ENCODE measurements at regions not wholly inside any gene's neighbourhood (a gene's known extent, or its start where the extent isn't known, plus 50 kb on each side); places are given as distances from the start of the nearest gene placed in this dataset.
A peak's percentile ranks its signal among the peaks of the same experiment; 100 is the strongest.
"Not testable (repeated sequence)": the region's sequence is repeated elsewhere in the genome, so short reads cannot be mapped to it uniquely, and the experiment has no call there.

- DNase-seq (ENCODE audit: low read depth, low spot score), result no peak
Observed at GRCh38 chr16:63830061-63830460, 1291.8 kb downstream of the CDH11 start.

DNA sequence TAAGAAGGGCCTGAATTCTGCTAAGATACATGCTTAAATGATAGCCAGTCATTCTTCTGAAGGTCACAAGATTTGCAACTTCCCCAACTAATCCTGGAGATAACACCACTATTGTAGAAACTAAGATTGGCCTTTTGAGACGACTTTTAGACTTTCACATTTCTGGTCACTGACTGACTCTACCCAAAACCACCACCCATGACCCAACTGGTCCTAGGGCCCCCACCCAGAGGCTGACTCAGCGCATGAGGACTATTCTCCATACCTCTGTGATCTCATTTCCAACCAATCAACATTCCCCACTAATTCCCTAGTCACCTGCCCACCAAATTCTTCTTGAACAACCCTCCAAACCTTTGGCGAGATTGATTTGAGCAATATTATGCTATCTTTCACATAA is 1299.0 kb downstream of the CDH11 start:
- no peak for DNase-seq (ENCODE audit: low read depth, low spot score)

DNA sequence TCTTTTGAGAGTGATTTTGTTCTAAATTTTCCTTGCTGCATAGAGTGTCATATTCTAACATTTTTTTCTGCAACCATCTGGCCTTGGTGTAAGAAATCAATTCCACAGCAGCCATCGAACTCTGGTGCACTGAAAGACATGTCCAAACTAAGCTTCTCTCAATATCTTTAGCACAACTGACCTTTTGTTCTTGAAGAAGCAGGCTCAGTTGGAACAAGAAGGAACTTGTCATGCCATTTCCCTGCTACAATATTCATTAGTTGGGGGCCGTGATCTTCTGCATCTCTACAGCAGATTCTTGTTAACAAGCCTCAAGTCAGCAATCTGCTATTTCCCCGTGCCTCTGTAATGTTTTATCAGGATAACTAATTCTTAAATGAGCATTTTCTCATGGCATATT is 1305.6 kb downstream of the CDH11 start:
- no peak for DNase-seq (ENCODE audit: low read depth, low spot score)

DNA sequence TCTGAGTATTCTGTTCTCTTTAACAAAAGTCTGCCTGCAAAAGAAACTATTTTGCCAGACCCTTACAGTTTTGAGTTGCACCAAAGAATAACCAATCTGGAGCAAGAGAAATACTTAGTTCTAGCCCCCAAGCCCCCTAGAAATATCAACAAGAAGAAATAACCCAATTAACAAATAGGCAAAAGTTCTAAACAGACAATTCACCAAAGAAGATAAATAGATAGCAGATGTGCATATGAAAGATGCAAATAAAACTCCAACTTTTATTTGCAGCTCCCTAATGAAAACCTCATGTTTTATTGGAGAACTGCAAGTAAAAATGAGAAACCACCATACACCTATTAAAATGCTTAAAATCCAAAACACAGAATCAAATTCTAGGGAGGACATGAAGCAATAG is 1308.0 kb downstream of the CDH11 start:
- no peak for DNase-seq (ENCODE audit: low read depth, low spot score)

GRCh38 chr16:63808730-63809129 is 1313.1 kb downstream of the CDH11 start:
- no peak for DNase-seq (ENCODE audit: low read depth, low spot score)

DNA sequence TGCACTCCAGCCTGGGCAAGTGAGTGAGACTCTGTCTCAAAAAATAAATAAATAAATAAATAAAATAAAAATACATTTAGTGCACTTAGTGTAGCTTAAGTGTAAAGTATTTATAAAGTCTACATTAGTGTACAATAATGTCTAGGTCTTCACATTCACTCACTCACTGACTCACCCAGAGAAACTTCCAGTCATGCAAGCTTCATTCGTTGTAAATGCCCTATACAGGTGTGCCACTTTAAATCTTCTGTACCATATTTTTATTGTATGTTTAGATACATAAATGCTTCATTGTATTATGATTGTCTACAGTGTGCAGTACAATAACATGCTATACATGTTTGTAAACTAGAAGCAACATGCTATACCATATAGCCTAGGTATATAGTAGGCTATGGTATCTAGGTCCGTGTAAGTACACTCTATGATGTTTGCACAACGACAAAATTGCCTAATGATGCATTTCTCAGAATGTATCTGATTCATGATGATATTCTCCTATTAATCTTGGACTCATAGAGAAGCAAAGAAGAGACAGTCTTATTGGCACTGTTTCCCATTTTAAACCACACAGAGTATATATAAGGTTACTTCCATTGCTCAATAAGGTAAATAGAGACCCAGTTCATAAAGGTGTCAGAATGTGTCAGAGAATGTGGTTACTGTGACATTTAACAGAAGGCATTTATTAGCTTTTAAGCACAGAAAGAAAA is 1314.9 kb downstream of the CDH11 start:
- DNase-seq (ENCODE audit: low read depth, low spot score), result no peak

DNA sequence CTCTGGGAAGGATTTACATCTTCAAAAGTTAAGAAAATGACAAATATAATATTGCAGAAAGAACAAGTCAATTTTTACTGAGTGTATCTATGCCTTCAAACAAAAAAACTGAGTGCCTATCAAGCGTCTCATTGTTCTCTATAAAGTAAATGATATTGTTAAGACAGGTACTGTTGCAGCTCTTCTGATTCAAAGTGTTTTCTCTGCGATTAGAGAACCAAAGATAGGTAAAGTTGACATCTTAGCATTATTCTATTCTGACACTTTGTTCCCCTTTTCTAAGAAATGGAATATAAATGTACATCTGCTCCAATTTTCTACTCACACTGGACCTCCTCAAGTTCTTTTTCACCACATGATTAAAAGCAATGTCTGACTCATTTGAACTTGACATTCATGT is 1317.7 kb downstream of the CDH11 start:
- no peak for DNase-seq (ENCODE audit: low read depth, low spot score)

GRCh38 chr16:63789603-63790002 is 1332.3 kb downstream of the CDH11 start:
- DNase-seq (ENCODE audit: low read depth, low spot score), result peak; percentile 14

- no peak for DNase-seq (ENCODE audit: low read depth, low spot score)
Observed at GRCh38 chr16:63787014-63787413, 1334.8 kb downstream of the CDH11 start.

- DNase-seq (ENCODE audit: low read depth, low spot score), result no peak
Observed at GRCh38 chr16:63785170-63785569, 1336.7 kb downstream of the CDH11 start.

- no peak for DNase-seq (ENCODE audit: low read depth, low spot score)
Observed at GRCh38 chr16:63776437-63776836, 1345.4 kb downstream of the CDH11 start.

DNA sequence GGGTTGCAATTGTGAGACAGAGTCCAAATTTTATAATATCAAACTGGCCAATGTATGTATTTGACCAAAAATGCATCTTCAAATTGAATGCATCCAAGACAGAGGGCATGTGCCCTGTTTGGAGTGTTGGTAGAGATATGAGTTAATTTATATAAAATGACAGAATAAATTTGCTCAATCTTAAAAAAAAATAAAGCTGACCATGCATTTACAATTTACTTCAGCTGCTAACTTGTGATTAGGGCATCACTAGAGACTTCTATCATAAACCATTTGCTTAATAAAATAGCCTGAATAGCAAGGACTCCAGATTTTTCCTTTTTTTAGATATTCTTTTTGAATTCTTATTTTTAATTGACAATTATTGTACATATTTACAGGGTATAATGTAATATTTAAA is 1345.8 kb downstream of the CDH11 start:
- DNase-seq (ENCODE audit: low read depth, low spot score), result no peak

- DNase-seq (ENCODE audit: low read depth, low spot score), result no peak
Observed at GRCh38 chr16:63774302-63774701, 1347.6 kb downstream of the CDH11 start.

- DNase-seq (ENCODE audit: low read depth, low spot score), result no peak
Observed at GRCh38 chr16:63769211-63769610, 1352.7 kb downstream of the CDH11 start.

DNA sequence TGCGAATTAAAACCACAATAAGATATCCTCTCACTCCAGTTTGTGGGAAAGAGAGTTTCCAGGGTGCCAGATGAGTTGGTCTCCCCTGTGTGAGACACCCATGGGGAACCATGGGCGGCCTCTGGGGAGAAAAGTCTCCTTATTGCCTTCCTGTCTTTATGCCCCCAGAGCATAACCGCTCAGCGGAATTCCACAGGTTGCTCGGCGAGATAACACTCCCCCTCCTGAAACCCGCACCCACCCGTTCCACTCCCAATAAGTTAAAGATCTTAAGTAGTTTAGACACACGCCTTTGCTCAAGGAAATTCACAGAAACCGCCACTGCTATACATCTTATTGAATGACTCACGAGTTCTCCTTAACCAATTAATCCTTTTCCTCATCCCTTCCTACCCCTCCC is 1361.6 kb downstream of the CDH11 start:
- DNase-seq (ENCODE audit: low read depth, low spot score), result not testable (repeated sequence)

DNA sequence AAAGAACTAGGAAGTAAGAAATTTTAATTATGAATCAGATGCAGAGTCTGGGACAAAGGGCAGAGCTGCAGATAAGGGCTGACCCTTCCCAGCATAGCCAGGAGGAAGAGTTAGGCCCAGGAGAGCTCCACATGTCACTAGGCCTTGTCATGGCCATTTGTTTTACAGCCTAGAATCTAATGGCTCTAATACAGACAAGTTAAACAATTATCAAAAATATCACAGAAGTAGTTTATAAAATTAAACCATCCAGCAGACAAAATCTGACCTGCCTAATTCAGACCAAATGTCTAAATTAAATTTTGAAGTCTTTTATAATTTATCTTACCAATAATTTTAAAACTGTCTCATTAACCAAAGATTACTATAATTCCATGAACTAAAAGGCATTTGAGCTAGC is 1369.5 kb downstream of the CDH11 start:
- DNase-seq (ENCODE audit: low read depth, low spot score), result no peak

GRCh38 chr16:63749276-63749675 is 1372.6 kb downstream of the CDH11 start:
- DNase-seq (ENCODE audit: low read depth, low spot score), result no peak

DNA sequence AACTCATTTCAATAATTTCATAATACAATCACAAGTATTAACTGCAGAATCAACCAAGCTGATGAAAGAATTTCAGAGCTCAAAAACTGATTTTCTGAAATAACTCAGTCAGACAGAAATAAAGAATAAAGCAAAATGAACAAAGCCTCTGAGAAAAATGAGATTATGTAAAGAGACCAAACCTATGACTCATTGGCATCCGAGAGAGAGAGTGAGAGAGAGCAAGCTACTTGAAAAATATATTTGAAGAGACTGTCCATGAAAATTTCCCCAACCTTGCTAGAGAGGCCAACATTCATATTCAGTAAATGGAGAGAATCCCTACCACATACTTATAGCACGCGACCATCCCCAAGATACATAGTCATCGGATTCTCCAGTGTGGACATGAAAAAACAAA is 1376.4 kb downstream of the CDH11 start:
- DNase-seq (ENCODE audit: low read depth, low spot score), result no peak

GRCh38 chr16:63744077-63744874 is 1377.6 kb downstream of the CDH11 start:
- DNase-seq (ENCODE audit: low read depth, low spot score), result no peak

DNA sequence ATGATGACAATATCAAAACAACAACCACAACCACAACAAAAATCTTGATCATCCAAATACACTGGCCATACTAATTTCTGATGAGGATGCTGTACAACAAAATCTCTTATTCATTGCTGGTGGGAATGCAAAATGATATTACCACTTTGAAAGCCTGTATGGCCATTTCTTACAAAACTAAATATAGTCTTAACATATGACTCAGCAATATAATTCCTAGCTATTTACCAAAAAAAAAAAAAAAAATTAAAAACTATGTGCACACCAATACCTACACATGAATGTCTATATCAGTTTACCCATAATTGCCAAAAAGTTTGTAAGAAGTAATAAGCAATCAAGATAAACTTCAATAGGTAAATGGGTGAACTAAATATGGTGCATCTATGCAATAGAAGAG is 1379.7 kb downstream of the CDH11 start:
- DNase-seq (ENCODE audit: low read depth, low spot score), result no peak

DNA sequence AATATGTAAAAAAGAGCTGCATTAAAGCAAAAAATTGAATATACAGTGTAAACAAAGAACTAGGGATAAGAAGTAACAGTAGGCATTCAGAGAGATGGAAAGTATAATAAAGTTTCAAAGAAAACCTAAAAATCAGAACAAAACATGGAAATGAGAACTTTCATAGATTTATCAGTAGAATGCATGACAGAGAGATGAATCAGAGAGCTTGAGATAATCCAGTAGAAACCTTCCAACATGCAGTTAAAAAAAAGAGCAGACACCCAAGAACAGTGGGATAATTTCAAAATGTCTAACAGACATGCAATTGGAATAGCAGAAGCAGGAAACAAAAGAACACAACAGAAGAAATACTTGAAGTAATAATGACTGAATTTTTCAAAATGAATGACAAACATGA is 1384.2 kb downstream of the CDH11 start:
- no peak for DNase-seq (ENCODE audit: low read depth, low spot score)

- no peak for DNase-seq (ENCODE audit: low read depth, low spot score)
Observed at GRCh38 chr16:63735456-63735855, 1386.4 kb downstream of the CDH11 start.

GRCh38 chr16:63720848-63721247 is 1401.0 kb downstream of the CDH11 start:
- no peak for DNase-seq (ENCODE audit: low read depth, low spot score)

Data from ELF-1 (cell line).